ENCODE measurements at regions not wholly inside any gene's neighbourhood (a gene's known extent, or its start where the extent isn't known, plus 50 kb on each side); places are given as distances from the start of the nearest gene placed in this dataset.
"Not testable (repeated sequence)": the region's sequence is repeated elsewhere in the genome, so short reads cannot be mapped to it uniquely, and the experiment has no call there.

DNA sequence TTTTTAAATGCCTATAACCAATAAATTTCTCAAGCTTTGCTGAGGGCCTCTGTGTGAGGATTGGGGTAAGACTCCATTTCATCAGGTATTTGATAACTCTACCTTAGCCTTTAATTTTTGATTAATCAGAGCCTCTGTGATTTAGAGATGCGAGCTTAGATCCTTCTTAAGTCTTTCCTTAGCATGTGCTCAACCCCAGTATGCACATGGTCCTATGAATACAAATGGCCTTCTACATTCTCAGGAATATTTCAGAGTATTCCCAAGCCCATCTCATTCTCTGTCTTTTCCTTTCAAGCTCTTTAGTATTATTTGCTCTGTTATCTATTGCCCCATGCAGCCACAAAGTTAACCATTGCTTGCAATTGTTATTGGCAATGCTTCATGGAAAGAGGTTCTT, 1407.7 kb downstream of the LRFN5 start:
- Mint-ChIP-seq H3K9me3 (peaks cover 5% of the 10 kb centered on the region), H3K27ac (no peak overlapping the region), H3K4me3 (no peak overlapping the region), H3K27me3 (no peaks in the 10 kb centered on the region), H3K4me1 (no peaks in the 10 kb centered on the region), H3K36me3 (ENCODE audit: low read depth) (no peaks in the 10 kb centered on the region)
- DNase-seq = no peak
- intact Hi-C loops (cut with micrococcal nuclease) = no loop called here

DNA sequence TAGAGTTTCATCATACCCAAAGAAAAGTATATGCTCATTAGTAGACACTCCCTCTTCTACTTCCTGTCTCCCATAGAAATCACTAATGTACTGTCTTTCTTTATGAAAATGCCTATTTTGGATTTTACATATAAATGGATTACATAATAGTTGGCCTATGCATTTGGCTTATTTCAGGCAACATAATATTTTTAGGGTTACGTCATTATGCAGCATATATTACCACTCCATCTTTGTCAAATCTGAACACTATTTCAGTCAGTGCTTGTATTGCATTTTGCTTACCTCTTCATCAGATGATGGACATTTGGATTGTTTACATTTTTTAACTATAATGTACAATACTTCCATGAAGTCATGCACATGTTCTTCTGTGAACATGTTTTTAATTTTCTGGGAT, 1406.1 kb downstream of the LRFN5 start:
- H3K4me1 Mint-ChIP-seq = no peaks in the 10 kb centered on the region
- no peak for DNase-seq
- H3K27ac Mint-ChIP-seq = no peak overlapping the region
- no peak overlapping the region for H3K4me3 Mint-ChIP-seq
- H3K36me3 Mint-ChIP-seq (ENCODE audit: low read depth) = no peaks in the 10 kb centered on the region
- intact Hi-C loops (cut with micrococcal nuclease) = no loop called here
- H3K9me3 Mint-ChIP-seq = no peaks in the 10 kb centered on the region
- H3K27me3 Mint-ChIP-seq = no peaks in the 10 kb centered on the region

DNA sequence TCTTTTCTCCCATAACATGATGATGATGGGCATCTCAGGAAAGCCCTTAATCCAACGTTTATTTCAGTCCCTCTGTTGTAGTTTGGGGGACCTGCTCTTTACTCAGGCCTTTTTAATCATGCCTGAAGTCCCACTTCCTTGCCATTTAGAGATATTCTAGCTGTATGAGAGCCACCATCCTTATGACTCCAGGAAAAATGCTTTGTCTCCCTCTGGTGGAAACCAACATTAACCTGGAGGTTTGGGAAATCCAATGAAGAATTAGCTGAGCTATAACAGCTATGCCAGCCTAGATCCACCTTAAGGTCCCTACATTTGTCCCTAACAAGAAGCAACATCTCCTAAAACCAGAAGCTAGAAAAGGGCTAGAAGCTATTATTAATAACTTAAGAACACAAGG, 1399.1 kb downstream of the LRFN5 start:
- H3K4me3 Mint-ChIP-seq = no peak overlapping the region
- no peaks in the 10 kb centered on the region for H3K4me1 Mint-ChIP-seq
- intact Hi-C loops (cut with micrococcal nuclease) = no loop called here
- no peaks in the 10 kb centered on the region for H3K27me3 Mint-ChIP-seq
- peaks cover 28% of the 10 kb centered on the region for H3K9me3 Mint-ChIP-seq
- no peak overlapping the region for H3K27ac Mint-ChIP-seq
- DNase-seq = no peak
- H3K36me3 Mint-ChIP-seq (ENCODE audit: low read depth) = no peaks in the 10 kb centered on the region

DNA sequence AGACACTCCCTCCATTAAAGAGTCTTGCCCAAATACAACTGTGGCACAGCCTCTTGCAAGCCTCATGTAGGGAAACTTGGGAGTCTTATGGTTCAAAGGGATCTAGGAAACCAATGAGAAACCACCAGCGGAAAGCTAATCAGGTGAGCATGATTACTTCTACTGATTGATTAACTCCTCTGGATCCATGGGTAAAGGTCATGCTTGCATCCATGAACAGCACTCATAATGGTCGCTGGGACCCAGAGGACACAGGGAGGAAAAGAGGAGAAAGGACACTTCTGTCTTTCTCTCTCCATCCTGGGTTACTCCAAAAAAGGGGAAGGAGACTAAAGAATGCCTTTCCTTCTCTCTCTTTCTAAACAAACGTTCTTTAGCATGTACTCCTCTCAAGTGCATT, 1397.2 kb downstream of the LRFN5 start:
- H3K9me3 Mint-ChIP-seq = peaks cover 31% of the 10 kb centered on the region
- intact Hi-C loops (cut with micrococcal nuclease) = no loop called here
- no peak overlapping the region for H3K4me3 Mint-ChIP-seq
- no peak for DNase-seq
- no peaks in the 10 kb centered on the region for H3K4me1 Mint-ChIP-seq
- H3K36me3 Mint-ChIP-seq (ENCODE audit: low read depth) = no peaks in the 10 kb centered on the region
- no peak overlapping the region for H3K27ac Mint-ChIP-seq
- H3K27me3 Mint-ChIP-seq = no peaks in the 10 kb centered on the region

DNA sequence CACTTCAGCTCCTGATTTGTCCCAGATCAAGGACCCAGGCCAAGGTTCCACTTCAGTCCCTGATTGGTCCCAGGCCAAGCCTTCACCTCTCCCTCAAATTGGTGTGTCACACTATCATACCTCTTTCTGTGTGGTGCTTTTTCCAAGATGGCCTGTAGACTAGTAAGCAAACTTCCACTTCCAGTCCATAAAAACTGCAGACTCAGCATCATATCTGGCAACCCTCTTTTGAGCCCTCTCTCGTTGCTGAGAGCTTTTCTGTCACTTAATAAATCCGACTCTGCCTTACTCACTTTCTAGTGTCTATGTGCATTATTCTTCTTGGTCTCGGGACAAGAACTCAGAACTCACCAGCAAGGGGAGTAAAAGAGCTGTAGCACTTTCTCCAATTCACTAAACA, 1395.1 kb downstream of the LRFN5 start:
- Mint-ChIP-seq H3K36me3 (ENCODE audit: low read depth) (no peaks in the 10 kb centered on the region), H3K4me1 (no peaks in the 10 kb centered on the region), H3K27ac (no peak overlapping the region), H3K4me3 (no peak overlapping the region), H3K27me3 (no peaks in the 10 kb centered on the region), H3K9me3 (peaks cover 27% of the 10 kb centered on the region)
- DNase-seq = no peak
- intact Hi-C loops (cut with micrococcal nuclease) = no loop called here

DNA sequence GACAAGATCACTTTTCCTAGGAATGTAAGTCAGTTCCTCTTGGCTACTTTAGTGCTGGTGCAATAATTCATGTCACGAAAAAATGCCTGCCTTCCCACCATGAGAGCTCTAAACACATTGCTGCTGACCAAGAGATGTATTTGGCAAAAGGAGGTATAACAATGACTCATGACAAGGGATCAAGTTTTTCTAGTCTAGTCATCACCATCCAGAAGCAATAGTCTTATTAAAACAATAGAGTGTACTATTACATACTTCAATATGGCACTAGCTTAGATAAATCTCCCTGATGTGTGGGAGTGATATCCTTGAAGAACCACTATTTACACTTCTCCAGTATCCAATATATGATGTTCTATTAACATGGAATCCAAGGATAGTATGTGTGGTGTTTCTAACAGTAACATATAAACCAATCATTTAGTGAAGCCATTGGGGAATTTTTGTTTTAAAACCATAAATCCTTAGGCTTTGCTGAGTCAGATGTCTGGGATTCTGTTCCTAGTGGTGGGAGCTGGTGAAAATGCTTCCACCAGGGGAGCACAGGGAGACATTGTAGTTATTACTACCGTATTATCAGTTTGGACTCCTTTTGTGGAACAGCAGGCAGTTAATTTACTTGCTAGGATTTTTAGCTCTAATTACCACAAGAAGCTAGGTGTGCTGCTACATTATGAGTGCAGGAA, 1387.5 kb downstream of the LRFN5 start:
- H3K4me1 Mint-ChIP-seq = no peaks in the 10 kb centered on the region
- H3K9me3 Mint-ChIP-seq = peaks cover 3% of the 10 kb centered on the region
- H3K27me3 Mint-ChIP-seq = no peaks in the 10 kb centered on the region
- intact Hi-C loops (cut with micrococcal nuclease) = no loop called here
- H3K4me3 Mint-ChIP-seq = no peak overlapping the region
- H3K27ac Mint-ChIP-seq = no peak overlapping the region
- no peaks in the 10 kb centered on the region for H3K36me3 Mint-ChIP-seq (ENCODE audit: low read depth)
- DNase-seq = no peak

DNA sequence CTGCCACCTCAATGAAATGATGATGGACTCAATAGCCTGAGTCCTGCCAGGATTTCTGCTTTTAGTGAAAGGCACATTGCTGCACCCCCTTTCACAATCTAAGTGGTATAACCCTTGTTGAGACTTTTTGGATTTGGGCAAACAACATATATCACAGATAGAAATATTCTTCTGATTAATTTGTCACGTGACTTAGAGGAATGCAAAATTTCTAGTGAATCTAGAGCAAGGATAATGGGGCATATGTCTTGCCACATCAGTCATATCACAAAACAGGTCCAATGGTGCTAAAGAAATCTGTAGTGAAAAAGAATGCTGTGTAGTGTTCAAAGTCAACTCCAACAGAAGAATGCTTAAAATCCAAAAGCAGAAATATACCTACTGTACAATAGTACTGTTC, 1386.3 kb downstream of the LRFN5 start:
- H3K27me3 Mint-ChIP-seq = no peaks in the 10 kb centered on the region
- no peak overlapping the region for H3K4me3 Mint-ChIP-seq
- H3K27ac Mint-ChIP-seq = no peak overlapping the region
- no peaks in the 10 kb centered on the region for H3K4me1 Mint-ChIP-seq
- intact Hi-C loops (cut with micrococcal nuclease) = no loop called here
- no peak for DNase-seq
- peaks cover 3% of the 10 kb centered on the region for H3K9me3 Mint-ChIP-seq
- no peaks in the 10 kb centered on the region for H3K36me3 Mint-ChIP-seq (ENCODE audit: low read depth)

DNA sequence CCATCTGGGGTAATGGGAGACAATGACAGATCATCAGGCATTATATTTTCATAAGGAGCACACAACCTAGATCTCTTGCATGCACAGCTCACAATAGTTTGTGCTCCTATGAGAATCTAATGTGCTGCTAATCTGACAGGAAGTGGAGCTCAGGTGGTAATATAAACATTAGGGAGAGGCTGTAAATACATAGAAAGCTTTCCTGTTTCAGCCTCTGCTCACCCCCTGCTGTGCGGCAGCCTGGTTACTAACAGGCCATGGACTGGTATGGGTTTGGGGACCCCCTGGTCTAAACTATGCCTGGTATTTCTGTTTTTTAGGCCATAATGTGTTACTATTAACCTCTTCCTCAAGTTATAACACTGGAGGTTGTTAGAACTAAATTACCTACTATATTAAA, 1373.7 kb downstream of the LRFN5 start:
- H3K27ac Mint-ChIP-seq = no peak overlapping the region
- no peak for DNase-seq
- no peaks in the 10 kb centered on the region for H3K36me3 Mint-ChIP-seq (ENCODE audit: low read depth)
- no peaks in the 10 kb centered on the region for H3K27me3 Mint-ChIP-seq
- intact Hi-C loops (cut with micrococcal nuclease) = no loop called here
- H3K4me3 Mint-ChIP-seq = no peak overlapping the region
- no peaks in the 10 kb centered on the region for H3K9me3 Mint-ChIP-seq
- no peaks in the 10 kb centered on the region for H3K4me1 Mint-ChIP-seq

DNA sequence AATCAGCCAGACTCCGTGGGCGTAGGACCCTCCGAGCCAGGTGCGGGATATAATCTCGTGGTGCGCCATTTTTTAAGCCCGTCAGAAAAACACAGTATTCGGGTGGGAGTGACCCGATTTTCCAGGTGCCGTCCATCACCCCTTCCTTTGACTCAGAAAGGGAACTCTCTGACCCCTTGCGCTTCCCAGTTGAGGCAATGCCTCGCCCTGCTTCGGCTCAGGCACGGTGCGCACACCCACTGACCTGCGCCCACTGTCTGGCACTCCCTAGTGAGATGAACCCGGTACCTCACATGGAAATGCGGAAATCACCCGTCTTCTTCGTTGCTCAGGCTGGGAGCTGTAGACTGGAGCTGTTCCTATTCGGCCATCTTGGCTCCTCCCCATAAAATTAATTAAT, 1366.5 kb downstream of the LRFN5 start:
- H3K36me3 Mint-ChIP-seq (ENCODE audit: low read depth); H3K9me3 Mint-ChIP-seq; H3K4me3 Mint-ChIP-seq; DNase-seq; H3K27ac Mint-ChIP-seq; H3K4me1 Mint-ChIP-seq; intact Hi-C loops (cut with micrococcal nuclease); H3K27me3 Mint-ChIP-seq: not testable (repeated sequence)

DNA sequence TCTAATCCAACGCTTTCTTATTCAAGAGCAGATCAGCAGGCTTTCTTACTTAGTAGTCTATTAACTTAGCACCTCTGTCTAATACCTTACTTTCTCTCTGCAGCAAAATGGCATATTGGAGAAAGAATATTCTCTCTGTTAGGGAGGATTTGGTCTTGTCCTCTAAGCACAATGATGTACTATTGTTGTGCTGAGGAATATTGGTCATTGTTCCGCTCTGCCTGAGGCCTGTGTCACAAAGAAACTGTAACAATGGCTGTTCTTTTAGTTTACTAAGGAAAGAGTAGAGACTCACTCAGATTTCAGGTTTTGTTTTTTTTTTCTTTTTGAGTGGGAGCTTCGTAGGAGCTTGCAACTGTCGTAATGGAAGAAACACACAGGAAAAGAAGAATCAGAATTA, 1358.8 kb downstream of the LRFN5 start:
- H3K4me1 Mint-ChIP-seq = no peaks in the 10 kb centered on the region
- H3K9me3 Mint-ChIP-seq = peaks cover 5% of the 10 kb centered on the region
- H3K4me3 Mint-ChIP-seq = no peak overlapping the region
- no peak for DNase-seq
- H3K36me3 Mint-ChIP-seq (ENCODE audit: low read depth) = no peaks in the 10 kb centered on the region
- H3K27ac Mint-ChIP-seq = no peak overlapping the region
- intact Hi-C loops (cut with micrococcal nuclease) = no loop called here
- no peaks in the 10 kb centered on the region for H3K27me3 Mint-ChIP-seq

DNA sequence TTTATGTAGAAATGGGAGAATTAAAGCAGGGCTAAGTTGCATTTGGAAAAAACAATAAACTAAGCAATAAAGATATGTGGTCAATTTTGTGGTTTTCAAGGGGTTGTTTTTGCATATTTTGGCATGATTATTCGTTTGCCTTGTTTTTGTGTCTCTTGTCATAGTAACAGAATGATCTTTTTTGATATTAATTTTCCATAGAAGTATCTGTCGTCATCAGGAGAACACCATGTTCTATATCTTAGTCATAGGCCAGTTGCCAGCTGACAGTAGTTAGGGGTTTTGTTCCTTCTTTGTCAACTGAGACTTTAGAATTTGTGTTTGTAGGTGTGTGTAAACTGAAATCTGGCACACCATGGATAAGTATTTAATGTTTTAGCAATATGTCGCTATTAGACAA, 1354.8 kb downstream of the LRFN5 start:
- Mint-ChIP-seq H3K36me3 (ENCODE audit: low read depth) (no peaks in the 10 kb centered on the region), H3K27me3 (no peaks in the 10 kb centered on the region), H3K9me3 (peaks cover 5% of the 10 kb centered on the region), H3K4me3 (no peak overlapping the region), H3K4me1 (no peaks in the 10 kb centered on the region), H3K27ac (no peak overlapping the region)
- intact Hi-C loops (cut with micrococcal nuclease) = no loop called here
- DNase-seq = no peak

DNA sequence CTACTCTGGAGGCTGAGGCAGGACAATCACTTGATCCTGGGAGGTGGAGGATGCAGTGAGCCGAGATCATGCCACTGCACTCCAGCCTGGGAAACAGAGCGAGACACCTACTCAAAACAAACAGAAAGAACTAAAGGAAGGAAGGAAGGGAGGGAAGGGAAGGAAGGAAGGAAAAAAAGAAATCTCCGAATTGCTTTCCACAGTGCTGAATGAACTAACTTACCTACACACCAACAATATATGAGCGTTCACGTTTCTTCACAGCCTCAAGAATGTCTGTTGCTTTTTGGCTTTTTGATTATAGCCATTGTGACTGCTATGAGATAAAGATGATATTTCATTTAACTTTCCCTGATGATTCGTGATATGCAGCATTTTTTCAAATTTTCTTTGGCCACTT, 1343.7 kb downstream of the LRFN5 start:
- peaks cover 5% of the 10 kb centered on the region for H3K9me3 Mint-ChIP-seq
- H3K27ac Mint-ChIP-seq = no peak overlapping the region
- no peaks in the 10 kb centered on the region for H3K4me1 Mint-ChIP-seq
- intact Hi-C loops (cut with micrococcal nuclease) = no loop called here
- H3K36me3 Mint-ChIP-seq (ENCODE audit: low read depth) = no peaks in the 10 kb centered on the region
- no peak for DNase-seq
- no peaks in the 10 kb centered on the region for H3K27me3 Mint-ChIP-seq
- H3K4me3 Mint-ChIP-seq = no peak overlapping the region

DNA sequence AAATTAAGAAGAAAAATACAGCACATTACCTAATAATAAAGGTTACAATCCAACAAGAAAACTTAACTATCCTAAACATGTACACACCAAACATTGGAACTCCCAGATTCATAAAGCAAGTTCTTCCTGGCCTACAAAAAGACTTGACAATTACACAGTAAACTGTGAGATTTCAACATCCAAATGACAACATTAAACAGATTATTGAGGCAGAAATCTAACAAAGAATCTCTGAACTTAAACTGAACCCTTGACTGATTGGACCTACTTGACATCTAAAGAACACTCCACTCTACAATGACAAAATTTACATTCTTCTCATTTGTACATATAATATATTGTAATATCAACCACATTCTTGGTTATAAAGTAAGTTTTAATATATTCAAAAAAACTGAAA, 1341.3 kb downstream of the LRFN5 start:
- Mint-ChIP-seq H3K9me3 (peaks cover 15% of the 10 kb centered on the region), H3K27me3 (no peaks in the 10 kb centered on the region), H3K36me3 (ENCODE audit: low read depth) (no peaks in the 10 kb centered on the region), H3K4me1 (no peaks in the 10 kb centered on the region), H3K4me3 (no peak overlapping the region), H3K27ac (no peak overlapping the region)
- DNase-seq = no peak
- intact Hi-C loops (cut with micrococcal nuclease) = no loop called here

DNA sequence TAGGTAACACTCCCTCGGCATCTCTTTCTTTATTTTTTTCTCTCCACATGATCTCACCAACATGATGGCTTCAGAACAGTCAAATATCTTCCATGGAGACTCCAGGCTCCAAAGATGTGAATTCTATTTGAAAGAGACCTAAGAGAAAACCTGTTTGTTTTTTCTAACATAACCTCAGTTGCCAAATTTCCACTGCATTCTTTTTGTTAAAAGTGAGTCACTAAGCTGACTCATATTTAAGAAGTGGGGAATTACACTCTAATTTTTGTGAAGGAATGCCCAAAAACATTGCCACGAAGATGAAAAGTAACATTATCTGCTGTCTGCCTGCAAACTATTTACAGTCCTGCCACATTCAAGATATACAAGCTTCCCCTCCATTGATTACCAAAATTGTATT, 1337.6 kb downstream of the LRFN5 start:
- no peaks in the 10 kb centered on the region for H3K27me3 Mint-ChIP-seq
- no peak overlapping the region for H3K27ac Mint-ChIP-seq
- H3K4me3 Mint-ChIP-seq = no peak overlapping the region
- intact Hi-C loops (cut with micrococcal nuclease) = no loop called here
- no peaks in the 10 kb centered on the region for H3K36me3 Mint-ChIP-seq (ENCODE audit: low read depth)
- no peaks in the 10 kb centered on the region for H3K4me1 Mint-ChIP-seq
- peaks cover 10% of the 10 kb centered on the region for H3K9me3 Mint-ChIP-seq
- DNase-seq = no peak

DNA sequence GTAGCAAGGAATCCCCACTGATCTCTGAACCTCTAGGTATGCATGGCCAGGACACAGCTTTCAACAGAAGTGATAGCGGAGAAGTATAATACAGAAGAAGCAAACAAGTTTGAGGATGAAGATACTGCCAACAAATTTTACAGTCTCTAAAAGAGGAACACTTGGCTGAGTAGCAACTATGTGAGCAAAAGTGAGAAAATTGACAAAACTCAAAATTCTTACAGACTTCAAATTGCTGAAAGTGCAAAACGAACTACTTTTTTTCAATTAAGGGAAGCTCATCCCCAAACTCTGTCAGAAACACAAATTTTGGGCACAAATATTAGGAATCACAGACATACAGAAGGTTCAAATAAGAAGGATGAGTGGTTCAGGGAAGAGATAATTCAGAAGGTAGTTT, 1324.6 kb downstream of the LRFN5 start:
- Mint-ChIP-seq H3K27ac (no peak overlapping the region), H3K9me3 (peaks cover 9% of the 10 kb centered on the region), H3K36me3 (ENCODE audit: low read depth) (no peaks in the 10 kb centered on the region), H3K4me3 (no peak overlapping the region), H3K27me3 (no peaks in the 10 kb centered on the region), H3K4me1 (no peaks in the 10 kb centered on the region)
- no peak for DNase-seq
- intact Hi-C loops (cut with micrococcal nuclease) = no loop called here
